ENCODE measurements at regions not wholly inside any gene's neighbourhood (a gene's known extent, or its start where the extent isn't known, plus 50 kb on each side); places are given as distances from the start of the nearest gene placed in this dataset.

DNA sequence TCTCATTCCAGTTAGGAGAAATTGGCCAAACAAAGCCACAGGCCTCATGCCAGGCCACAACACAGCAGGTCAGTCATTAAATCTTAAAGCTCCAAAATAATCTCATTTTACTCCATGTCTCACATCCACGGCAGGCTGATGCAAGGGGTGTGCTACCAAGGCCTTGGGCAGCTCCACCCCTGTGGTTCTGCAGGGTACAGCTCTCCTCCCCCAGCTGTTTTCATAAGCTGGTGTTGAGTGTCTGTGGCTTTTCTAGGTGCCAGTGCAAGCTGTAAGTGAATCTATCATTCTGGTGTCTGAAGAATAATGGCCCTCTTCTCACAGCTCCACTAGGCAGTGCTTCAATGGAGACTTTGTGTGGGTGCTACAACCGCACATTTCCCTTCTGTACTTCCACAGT, 949.2 kb downstream of the TECRL start:
- DNase-seq = no peak

GRCh38 chr4:63459329-63459728, 949.9 kb downstream of the TECRL start:
- DNase-seq = no peak

DNA sequence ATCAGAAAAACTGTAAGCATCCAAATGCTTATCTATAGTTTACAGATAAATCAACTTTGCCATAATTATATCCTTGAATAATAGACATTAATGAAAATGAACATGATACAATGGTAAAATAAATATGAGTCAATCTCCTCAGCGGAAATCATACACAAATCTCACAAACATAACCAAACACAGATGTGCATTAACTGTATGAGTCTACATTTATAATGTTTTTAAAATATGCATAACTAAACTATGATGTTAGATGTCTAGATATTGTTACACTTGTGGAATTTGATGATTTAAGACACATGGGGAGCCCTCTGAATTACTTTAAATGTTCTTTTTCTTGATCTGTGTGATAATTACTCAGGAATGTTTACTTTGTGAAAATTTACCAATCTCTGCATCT, 951.2 kb downstream of the TECRL start:
- no peak for DNase-seq

DNA sequence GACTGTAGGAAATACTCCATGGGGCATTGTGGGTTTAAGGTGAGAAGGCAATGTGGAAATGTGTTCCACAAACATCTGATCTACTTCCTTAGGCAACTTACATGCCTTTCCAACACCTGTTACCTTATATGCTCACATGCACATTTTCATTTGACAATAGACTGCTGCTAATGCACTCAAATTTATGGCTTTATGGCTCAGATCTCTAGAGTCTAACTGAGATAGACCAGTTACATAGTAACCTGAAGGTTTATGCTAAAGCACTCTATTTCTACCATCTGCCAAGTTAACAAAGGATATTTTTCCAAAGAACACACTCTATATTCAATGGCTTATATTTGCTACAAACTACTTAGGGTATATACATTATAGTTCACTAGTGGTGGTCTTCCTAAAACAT, 969.0 kb downstream of the TECRL start:
- no peak for DNase-seq

DNA sequence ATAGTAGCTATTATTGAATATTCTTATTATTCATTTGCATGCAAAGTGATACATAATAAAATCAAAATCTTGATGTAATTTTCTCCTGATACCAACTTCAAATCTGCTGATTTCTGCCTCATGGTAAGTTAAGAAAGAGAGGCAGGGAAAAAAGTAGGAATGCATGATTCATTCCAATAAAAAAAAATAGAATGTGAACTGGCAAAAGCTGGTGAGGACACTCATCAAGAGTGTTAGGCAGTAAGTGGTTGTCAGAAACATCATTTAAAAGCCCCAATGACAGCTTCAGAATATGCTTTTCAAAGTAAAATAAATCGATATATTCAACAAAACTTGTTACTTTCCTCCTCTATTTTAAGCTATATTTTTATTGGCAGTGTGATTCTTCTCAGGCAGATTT, 979.1 kb downstream of the TECRL start:
- no peak for DNase-seq

DNA sequence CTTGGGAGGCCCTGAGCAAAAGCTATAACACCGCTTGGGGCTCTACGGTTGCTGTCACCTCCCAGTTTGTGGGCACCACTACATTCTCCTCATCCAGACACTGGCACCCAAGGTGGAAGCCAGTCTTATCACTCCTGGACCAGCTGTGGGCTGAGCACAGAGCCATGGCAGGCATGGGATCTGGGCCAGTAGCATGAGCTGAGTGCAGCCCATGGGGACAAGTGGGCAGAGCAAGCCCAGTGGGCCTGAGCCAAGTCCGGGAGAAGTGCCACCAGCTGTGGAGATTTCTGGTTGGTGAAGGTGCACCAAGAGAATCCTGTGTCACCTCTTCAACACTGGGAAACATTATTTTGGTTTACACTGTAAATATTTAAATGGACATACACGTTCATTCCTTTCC, 1013.0 kb downstream of the TECRL start:
- no peak for DNase-seq

- no peak for DNase-seq
Observed at GRCh38 chr4:63393544-63393943, 1015.7 kb downstream of the TECRL start.

DNA sequence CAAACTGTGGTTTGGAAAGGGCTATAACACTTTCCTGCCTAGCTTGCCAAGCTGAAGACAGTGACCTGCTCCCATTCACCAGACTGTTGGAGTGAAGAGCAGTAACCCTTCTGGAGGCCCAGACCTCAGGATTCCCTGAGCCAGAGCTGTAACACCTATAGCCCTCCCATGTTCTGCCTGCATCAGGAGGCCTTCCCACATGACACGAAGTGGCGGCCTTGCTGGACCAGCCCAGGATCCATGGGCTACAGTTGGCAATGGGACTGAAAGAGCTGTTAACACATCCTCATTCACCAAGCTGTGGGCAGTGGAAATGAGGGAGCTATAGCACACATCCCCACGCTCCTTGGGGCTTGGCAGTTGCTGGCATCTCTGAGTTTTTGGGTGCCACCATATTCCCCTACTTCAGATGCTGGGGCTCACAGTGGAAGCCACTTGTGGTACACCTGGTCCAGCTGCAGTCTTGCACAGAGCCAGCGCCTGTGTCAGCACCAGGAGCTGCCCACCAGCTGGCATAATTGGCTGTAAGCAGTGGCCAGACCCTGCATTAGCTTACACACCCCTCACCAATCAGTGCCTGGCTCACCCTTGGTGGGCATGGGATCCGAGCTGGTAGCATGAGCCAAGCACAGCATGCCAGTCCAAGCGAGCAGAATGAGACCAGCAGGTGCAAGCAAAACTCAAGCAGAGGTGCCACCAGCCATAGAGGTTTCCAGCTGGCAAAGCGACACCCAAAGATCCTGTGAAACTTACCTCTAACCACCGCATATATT, 1029.3 kb downstream of the TECRL start:
- DNase-seq = no peak

DNA sequence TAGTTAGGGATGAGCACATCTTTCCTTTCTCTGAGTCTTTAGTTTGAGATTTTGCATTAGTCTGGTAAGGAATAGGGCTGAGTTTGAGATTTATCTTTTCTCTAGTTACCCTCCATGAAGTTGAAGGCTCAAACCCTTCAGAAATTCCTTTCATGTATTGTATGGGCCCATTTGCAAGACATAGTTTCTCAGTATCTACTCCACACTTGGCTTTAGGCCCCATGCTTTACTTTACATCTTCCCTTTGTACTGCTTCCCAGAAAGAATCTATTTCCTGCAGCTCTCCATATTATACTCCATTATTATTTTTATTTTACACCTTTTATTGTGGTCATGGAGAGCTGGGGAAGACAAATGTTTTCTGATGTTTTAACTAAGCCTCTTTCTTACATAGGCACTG, 1038.2 kb downstream of the TECRL start:
- no peak for DNase-seq

DNA sequence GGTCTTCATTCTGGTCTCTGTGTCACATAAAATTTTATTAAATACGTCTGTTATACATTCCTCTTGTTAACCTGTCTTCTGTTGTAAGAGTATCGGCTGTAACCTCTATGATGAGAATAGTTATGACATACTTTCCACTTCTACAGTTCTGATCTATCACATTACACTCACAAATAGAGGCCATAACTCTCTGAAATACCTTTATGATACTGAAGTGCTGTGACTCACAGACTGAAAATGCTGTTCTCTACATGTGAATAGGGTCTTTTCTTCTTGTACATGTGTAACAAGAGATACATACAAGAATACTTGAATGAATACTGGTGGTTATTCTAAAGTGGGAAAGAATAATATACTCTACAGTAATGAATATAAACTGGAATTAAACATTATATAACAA, 1047.6 kb downstream of the TECRL start:
- DNase-seq = no peak

DNA sequence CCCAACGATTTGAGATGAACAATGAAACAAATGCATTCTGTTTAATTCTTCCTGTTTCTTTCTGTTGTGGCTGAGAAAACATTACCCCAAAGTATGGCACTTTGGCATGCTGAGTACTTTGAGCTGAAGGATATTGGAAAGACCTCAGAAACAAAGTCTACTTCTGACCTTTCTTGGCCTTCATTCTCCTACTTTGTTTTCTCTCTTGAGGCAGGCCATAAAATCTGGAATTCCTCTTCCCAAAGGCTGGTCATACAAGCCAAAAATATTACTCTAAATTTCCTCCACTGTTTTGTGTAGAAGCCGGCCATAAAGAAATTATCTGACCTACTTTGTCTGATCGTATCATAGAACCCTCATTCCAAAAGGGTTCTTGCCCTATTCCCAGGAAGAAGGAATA, 1048.2 kb downstream of the TECRL start:
- no peak for DNase-seq

DNA sequence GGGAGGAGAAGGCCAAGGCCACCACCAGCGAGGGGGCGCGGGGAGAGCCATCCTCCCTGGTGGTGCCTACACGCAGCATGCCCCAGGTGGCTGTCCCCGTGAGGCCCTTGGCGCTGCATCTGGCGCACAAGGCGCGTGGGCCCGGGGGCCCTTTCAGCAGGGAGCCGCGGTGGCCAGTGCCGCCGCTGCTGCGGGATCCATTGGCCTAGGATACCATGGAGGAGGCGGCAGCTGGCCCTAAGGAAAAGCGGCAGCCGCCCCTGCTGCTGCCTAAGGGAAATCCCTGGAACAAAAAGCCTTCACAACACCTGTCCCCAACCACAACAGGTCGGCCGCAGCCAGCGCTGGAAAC, 1059.6 kb downstream of the TECRL start:
- no peak for DNase-seq

DNA sequence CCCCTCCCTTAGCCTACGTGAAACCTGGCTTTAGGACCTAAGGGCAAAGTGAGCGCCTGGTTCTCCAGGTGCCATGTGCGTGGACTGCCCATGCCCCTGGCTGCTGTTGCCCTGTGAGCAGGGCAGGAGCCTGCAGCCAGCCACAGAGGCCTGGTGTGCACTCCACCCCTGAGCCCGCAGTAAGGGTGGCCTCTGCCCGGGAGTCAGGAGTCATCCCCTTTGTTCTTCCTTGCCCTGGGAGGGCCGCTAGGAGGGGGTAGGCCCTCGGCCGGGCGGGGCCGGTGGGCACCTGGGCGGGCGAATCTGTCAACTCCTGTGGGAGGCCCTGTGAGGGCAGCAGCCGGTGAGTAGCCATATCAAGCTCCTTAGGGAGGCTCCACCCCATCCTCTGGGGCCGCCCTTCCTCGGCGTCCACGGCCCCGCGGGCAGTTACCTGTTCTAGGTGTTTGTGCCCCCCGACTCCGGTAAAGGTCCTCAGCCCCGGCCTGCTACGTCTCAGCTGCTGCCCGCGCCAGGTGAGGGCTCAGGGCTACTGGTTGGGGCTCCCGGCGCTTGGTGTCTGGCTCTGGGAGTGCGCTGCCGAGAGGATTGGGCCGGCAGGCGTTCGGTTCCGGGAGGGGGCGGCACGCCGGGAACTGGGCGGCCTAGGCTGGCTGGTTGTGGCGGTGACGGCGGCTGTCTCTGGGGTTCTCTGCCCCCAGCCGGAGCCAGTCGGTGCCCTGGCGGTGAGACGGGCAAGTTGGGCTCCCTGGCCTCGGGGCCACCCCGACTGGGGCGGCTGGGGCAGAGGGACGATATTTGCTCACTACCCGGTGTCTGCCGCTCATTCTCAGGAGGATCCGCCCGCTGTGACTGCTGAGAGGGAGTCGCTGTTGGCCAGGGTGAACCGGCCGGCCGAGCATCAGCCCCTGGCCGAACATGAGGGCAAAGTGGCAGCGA, 1060.2 kb downstream of the TECRL start:
- no peak for DNase-seq

GRCh38 chr4:63325140-63325539, 1084.1 kb downstream of the TECRL start:
- no peak for DNase-seq

DNA sequence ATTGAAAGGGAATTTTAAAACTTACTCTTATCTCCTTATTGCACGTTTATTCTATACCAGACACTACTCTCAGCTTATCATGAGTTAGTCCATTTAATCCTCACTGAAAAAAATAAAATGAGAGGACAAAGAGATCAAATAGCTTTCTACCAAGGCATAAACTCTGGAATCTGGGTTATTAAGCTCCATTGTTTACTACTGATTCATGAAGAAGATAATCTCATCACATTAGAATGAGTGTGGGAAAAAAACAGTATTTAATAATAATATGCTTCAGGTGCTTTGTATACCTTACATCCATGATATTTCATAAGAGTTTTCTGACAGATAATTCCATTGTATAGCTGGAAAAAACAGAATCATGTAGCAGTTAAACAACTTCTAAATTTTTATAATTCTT, 1092.6 kb downstream of the TECRL start:
- no peak for DNase-seq

- DNase-seq = no peak
Observed at GRCh38 chr4:63315651-63316050, 1093.6 kb downstream of the TECRL start.

- DNase-seq = no peak
Observed at GRCh38 chr4:63308697-63309096, 1100.6 kb downstream of the TECRL start.

DNA sequence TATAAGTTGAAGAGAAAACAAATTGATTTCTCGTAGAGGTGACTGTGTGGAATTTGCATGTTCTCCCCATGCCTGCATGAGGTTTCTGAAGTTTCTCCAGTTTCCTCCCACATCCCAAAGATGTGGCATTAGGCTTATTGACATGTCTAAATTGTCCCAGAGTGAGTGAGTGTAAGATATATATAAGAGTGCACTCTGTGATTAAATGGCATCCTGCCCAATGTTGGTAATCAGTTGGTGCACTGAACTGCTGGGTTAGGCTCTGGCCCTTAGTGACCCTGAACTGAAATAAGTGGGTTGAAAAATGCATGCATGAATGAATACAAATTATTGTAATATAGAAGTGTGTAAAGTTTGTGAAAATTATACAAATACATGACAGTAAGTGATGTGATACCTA, 1106.5 kb downstream of the TECRL start:
- no peak for DNase-seq

DNA sequence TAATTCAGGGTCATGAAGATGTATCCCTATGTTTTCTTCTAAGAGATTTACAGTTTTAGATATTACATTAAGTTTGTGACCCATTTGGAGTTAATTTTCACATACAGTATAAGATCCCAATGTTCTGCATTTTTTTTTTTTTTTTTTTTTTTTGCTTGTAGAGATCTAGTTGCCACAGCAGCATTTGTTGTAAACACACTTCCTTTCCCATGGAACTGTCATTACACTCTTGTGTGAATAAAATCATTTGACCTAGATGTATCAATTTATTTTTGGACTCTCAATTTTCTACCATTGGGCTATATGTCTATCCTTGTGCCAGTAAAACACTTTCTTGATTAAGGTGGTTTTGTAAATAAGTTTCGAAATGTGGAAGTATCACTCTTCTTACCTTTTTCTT, 1107.2 kb downstream of the TECRL start:
- DNase-seq = no peak

- DNase-seq = no peak
Observed at GRCh38 chr4:63296773-63297172, 1112.5 kb downstream of the TECRL start.

- DNase-seq = no peak
Observed at GRCh38 chr4:63275491-63275890, 1133.8 kb downstream of the TECRL start.

- DNase-seq = no peak
Observed at GRCh38 chr4:63269156-63269555, 1140.1 kb downstream of the TECRL start.

DNA sequence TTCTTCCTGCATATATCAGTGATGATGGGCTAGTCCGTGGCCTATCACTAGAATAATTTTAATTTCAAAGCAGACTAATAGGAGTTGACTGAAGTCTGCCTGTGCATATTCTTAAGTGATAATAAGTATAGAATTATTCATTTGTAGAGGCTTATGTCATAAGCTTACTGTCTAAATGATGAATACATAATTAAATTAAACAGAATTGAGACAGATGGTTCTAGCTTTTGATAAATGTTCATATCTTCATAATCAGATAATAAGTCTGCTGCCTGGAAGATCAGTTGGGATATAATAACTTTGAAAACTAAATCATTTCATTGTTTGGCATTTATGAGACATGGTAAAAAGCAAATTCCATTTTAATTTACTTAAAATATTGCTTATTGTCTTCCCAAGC, 1175.6 kb downstream of the TECRL start:
- no peak for DNase-seq

DNA sequence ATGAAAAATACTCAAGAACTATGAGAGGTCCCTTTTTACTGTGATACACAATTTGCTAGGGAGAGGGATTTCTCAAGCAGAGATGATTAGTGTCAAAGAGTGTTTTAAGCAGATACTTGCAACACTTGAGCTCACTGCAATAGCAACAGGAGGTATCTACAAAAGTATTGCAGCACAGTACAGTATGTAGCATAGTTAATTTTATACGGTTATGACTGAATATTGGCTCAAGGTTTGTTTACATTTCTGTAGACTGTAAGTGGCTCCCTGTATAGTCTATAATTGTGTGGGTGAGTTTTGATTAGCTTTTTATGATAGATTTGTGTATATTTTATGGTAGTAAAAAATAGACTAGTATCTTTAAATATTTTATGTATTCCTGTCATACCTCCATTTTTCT, 1177.2 kb downstream of the TECRL start:
- no peak for DNase-seq
